ENCODE measurements at regions not wholly inside any gene's neighbourhood (a gene's known extent, or its start where the extent isn't known, plus 50 kb on each side); places are given as distances from the start of the nearest gene placed in this dataset.

DNA sequence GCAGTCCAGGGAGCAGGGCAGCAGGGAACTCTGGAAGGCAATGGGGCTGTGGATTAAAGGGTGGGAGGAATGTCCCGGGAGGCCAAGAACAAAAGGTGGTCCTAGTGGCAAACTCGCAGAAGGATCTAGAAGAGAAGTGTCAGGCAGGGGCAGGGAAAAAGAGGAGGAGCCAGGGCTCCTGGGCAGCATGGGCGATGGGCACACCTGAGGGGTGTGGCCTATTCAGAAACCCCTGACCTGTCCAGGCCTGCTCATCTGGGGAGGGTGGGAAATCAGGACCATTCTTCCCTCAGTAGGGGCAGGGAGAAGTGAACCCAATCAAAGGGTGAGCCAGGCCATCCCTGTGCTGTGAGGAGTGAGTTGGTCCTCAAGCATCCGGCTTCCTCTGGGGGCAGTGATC is 108.6 kb downstream of the TRIM29 start (continued):
- TF ChIP-seq JUN (CRISPR knock-in tag; IDR thresholded peaks at IDR 0.05) (no peak), RAD51 (IDR thresholded peaks at IDR 0.05; ENCODE audit: borderline replicate concordance) (no peak), SRSF4 (IDR thresholded peaks at IDR 0.05; ENCODE audit: low read depth, low read length, poor library complexity, severe bottlenecking) (no peak), PRMT3 (CRISPR knock-in tag; IDR thresholded peaks at IDR 0.05; ENCODE audit: borderline replicate concordance, low read depth) (no peak), ATF7-NPFF (CRISPR knock-in tag; IDR thresholded peaks at IDR 0.05; ENCODE audit: low read depth) (no peak)

DNA sequence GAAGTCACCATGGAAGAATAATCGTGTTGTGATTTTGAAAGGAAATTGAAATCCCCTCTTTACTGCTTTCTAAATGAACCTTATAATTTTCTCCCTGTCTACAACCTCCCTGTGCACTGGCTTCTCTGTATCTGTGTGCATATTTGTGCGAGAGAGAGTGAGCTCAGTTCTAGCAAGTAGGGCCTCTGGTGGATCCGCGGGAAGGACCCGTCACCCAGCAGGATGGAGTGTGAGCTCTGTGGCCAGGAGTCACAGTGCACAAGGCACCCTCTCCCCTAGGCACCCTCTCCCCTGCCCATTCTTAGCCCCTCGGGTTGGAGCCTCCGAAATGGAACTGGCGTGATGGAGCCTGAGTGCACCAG is 109.0 kb downstream of the TRIM29 start:
- no peak for ATAC-seq
- ChIA-PET CTCF (ENCODE audit: low intra/inter-chr PET ratio, low total read pairs) (no interaction called here), POLR2A (no interaction called here)
- in situ Hi-C loops (cut with HindIII; ENCODE audit: extremely low pct_ligation_motif_present, low pct_unique_long_range_greater_than_20kb), result no loop called here
- WGBS (ENCODE audit: low lambda C conversion rate), result 1% methylated on average over 8 of the region's 8 CpGs
- no peak overlapping the region for H2AFZ ChIP-seq (ENCODE audit: low read length)
- no peaks in the 10 kb centered on the region for H3K4me1 ChIP-seq (ENCODE audit: insufficient read depth, low read length)
- H3K4me2 ChIP-seq (ENCODE audit: low read depth, low read length), result no peak overlapping the region
- no peak overlapping the region for H3K4me3 ChIP-seq (replicated peaks in 1 of 3; ENCODE audit: insufficient read depth in 1 of 3, low read depth in 2 of 3, low read length in 3 of 3)
- intact Hi-C loops (cut with micrococcal nuclease; ENCODE audit: unreplicated experiment), result no loop called here
- H3K36me3 ChIP-seq (replicated peaks in 1 of 2; ENCODE audit: control insufficient read depth in 1 of 2, insufficient read depth in 2 of 2, low read length in 2 of 2), result no peaks in the 10 kb centered on the region
- FAIRE-seq, result no peak
- peaks cover 6 to 39% of the 10 kb centered on the region in 2 experiments; a peak in 4 of 5 replicates for H3K27me3 ChIP-seq (ENCODE audit: control insufficient read depth in 1 of 2, insufficient read depth in 2 of 2, low read length in 2 of 2)
- H4K20me1 ChIP-seq (ENCODE audit: insufficient read depth, low read length), result no peaks in the 10 kb centered on the region
- no TSS peak for BruUV-seq (replicated peaks)
- no peaks in the 10 kb centered on the region for H3K79me2 ChIP-seq (ENCODE audit: insufficient read depth, low read length)
- no peak overlapping the region for H3K9ac ChIP-seq (ENCODE audit: insufficient read depth, low read depth, low read length)
- H3K9me3 ChIP-seq (ENCODE audit: low read length), result no peaks in the 10 kb centered on the region
- no peak overlapping the region for H3K27ac ChIP-seq (ENCODE audit: extremely low read length, insufficient read depth, low read length)
- no peak for DNase-seq (ENCODE audit: low spot score)
- TF ChIP-seq ATF1 (CRISPR knock-in tag; IDR thresholded peaks at IDR 0.05), result no peak
- no peak for TF ChIP-seq HIVEP1 (CRISPR knock-in tag; IDR thresholded peaks at IDR 0.05)
- TF ChIP-seq SRF (IDR thresholded peaks at IDR 0.05; ENCODE audit: low read depth, low read length), result no peak
- TF ChIP-seq FOXJ3 (CRISPR knock-in tag; IDR thresholded peaks at IDR 0.05; ENCODE audit: borderline replicate concordance), result no peak
- no peak for TF ChIP-seq RARG (CRISPR knock-in tag; IDR thresholded peaks at IDR 0.05; ENCODE audit: low read depth)
- TF ChIP-seq, protein P1, sequence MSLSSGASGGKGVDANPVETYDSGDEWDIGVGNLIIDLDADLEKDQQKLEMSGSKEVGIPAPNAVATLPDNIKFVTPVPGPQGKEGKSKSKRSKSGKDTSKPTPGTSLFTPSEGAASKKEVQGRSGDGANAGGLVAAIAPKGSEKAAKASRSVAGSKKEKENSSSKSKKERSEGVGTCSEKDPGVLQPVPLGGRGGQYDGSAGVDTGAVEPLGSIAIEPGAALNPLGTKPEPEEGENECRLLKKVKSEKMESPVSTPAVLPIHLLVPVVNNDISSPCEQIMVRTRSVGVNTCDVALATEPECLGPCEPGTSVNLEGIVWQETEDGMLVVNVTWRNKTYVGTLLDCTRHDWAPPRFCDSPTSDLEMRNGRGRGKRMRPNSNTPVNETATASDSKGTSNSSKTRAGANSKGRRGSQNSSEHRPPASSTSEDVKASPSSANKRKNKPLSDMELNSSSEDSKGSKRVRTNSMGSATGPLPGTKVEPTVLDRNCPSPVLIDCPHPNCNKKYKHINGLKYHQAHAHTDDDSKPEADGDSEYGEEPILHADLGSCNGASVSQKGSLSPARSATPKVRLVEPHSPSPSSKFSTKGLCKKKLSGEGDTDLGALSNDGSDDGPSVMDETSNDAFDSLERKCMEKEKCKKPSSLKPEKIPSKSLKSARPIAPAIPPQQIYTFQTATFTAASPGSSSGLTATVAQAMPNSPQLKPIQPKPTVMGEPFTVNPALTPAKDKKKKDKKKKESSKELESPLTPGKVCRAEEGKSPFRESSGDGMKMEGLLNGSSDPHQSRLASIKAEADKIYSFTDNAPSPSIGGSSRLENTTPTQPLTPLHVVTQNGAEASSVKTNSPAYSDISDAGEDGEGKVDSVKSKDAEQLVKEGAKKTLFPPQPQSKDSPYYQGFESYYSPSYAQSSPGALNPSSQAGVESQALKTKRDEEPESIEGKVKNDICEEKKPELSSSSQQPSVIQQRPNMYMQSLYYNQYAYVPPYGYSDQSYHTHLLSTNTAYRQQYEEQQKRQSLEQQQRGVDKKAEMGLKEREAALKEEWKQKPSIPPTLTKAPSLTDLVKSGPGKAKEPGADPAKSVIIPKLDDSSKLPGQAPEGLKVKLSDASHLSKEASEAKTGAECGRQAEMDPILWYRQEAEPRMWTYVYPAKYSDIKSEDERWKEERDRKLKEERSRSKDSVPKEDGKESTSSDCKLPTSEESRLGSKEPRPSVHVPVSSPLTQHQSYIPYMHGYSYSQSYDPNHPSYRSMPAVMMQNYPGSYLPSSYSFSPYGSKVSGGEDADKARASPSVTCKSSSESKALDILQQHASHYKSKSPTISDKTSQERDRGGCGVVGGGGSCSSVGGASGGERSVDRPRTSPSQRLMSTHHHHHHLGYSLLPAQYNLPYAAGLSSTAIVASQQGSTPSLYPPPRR (CRISPR knock-in tag; IDR thresholded peaks at IDR 0.05; ENCODE audit: borderline replicate concordance), result no peak
- no peak for TF ChIP-seq FIP1L1 (IDR thresholded peaks at IDR 0.05; ENCODE audit: borderline replicate concordance, insufficient read depth, low read depth, low read length)
- TF ChIP-seq, protein P2, sequence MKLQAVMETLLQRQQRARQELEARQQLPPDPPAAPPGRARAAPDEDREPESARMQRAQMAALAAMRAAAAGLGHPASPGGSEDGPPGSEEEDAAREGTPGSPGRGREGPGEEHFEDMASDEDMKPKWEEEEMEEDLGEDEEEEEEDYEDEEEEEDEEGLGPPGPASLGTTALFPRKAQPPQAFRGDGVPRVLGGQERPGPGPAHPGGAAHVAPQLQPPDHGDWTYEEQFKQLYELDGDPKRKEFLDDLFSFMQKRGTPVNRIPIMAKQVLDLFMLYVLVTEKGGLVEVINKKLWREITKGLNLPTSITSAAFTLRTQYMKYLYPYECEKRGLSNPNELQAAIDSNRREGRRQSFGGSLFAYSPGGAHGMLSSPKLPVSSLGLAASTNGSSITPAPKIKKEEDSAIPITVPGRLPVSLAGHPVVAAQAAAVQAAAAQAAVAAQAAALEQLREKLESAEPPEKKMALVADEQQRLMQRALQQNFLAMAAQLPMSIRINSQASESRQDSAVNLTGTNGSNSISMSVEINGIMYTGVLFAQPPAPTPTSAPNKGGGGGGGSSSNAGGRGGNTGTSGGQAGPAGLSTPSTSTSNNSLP (IDR thresholded peaks at IDR 0.05; ENCODE audit: low read depth, low read length), result no peak
- no peak for TF ChIP-seq POGZ (CRISPR knock-in tag; IDR thresholded peaks at IDR 0.05)
- no peak for TF ChIP-seq ZBTB1 (CRISPR knock-in tag; IDR thresholded peaks at IDR 0.05; ENCODE audit: borderline replicate concordance)
- no peak for TF ChIP-seq ZEB1 (IDR thresholded peaks at IDR 0.05; ENCODE audit: insufficient replicate concordance, low read depth)
- TF ChIP-seq TSC22D2 (CRISPR knock-in tag; IDR thresholded peaks at IDR 0.05; ENCODE audit: borderline replicate concordance), result no peak

Measured in HepG2 (cell line).